Transverse colon (tissue), 3 donors: ENCODE measurements at regions not wholly inside any gene's neighbourhood (a gene's known extent, or its start where the extent isn't known, plus 50 kb on each side); places are given as distances from the start of the nearest gene placed in this dataset.

Source experiments
- CTCF ChIP-seq, 5 experiments: fragments of 200-600 bp in 3 of 5; fragments of 450-650 bp in 2 of 5; sonication (generic) in 3 of 5; IDR thresholded peaks; 1 replicate in 2 of 5; 2 replicates in 3 of 5; pipeline ENCODE4 v1.5.1; 2016 to 2017; ENCODE audit warnings: antibody characterized with exemption in 5 of 5, inconsistent platforms in 3 of 5, mild to moderate bottlenecking in 2 of 5, moderate library complexity in 1 of 5
- POLR2A ChIP-seq: fragments of 450-650 bp; IDR thresholded peaks from one replicate; pipeline ENCODE4 v1.6.1; 2016; ENCODE audit warnings: antibody characterized with exemption, mild to moderate bottlenecking, moderate library complexity

- TF ChIP-seq CTCF (IDR thresholded peaks at IDR 0.05), result no peak
- TF ChIP-seq POLR2A, result no peak
Observed at GRCh38 chr15:46496491-46497115, 861.8 kb downstream of the SQOR start.
